ENCODE measurements at regions not wholly inside any gene's neighbourhood (a gene's known extent, or its start where the extent isn't known, plus 50 kb on each side); places are given as distances from the start of the nearest gene placed in this dataset.
"Not testable (repeated sequence)": the region's sequence is repeated elsewhere in the genome, so short reads cannot be mapped to it uniquely, and the experiment has no call there.

DNA sequence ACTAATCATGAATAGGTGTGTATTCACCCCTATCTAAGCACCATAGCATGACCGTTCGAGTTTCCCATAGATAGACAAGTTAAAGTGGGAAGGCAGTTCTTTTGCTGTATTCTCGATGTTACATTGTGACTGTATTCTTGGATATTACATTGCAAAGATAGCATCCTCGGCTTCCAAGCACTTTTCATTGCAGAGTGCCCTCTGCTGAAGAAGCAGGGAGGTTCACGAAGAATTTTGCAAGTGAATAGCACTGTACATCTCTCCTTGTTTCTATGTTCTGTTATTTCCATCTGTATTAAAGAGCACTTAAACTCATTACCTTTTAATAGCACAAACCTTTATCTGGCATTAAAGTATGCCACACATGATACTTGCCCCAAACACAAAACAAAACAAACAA is 426.7 kb upstream of the ARX start:
- DNase-seq: no peak

- DNase-seq: no peak
These were observed 417.5 kb upstream of the ARX start for GRCh38 chrX:25433307-25433706.

GRCh38 chrX:25432396-25432795 is 416.6 kb upstream of the ARX start:
- no peak for DNase-seq

GRCh38 chrX:25427873-25428555 is 412.2 kb upstream of the ARX start:
- DNase-seq: no peak

DNA sequence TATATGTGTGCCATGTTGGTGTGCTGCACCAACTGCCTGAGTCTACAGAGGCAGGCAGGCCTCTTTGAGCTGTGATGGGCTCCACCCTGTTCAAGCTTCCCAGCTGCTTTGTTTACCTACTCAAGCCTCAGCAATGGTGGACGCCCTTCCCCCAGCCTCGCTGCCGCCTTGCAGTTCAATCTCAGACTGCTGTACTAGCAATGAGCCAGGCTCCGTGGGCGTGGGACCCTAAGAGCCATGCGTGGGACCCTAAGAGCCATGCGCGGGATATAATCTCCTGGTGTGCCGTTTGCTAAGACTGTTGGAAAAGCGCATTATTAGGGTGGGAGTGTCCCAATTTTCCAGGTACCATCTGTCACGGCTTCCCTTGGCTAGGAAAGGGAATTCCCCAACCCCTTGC is 388.4 kb upstream of the ARX start:
- not testable (repeated sequence) for DNase-seq

- DNase-seq: no peak
These were observed 373.5 kb upstream of the ARX start for GRCh38 chrX:25389266-25389665.

DNA sequence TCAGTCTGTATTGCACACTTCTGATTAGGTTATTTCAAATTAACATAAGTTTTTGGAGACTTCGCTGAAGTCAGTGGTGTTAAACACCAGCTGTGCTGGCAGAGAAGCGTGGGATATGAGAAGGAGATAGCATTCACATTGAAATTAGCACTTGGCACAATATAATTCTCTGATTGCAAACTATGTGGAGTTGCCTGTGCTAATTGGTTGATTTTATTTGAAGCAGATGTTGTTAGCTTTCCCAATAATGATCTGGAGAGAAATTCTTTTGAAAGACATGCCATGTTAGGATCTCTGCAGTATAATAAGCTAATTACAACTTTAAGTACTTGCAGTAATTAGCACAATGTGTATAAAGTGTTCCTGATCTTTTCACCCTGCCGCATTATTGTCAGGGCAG is 367.4 kb upstream of the ARX start:
- no peak for DNase-seq

DNA sequence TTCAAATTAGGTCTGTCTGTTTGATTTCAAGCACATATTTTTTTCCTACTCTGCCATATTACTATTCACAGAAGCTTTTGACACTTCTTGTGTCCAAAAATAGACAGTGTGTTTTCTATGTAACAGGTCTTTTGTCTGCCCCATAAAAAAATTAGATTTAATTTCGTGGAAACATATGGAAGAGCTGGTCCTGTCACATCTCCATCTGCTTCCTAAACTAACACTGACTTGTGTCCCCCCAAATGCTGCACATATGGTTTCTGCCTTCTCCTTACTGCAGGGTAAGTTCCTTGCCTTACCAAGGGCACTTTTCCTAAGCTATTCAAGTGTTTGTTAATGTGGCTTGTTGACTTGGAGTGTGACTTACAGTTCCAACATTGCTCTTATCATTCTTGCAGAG is 340.7 kb upstream of the ARX start:
- DNase-seq: no peak

DNA sequence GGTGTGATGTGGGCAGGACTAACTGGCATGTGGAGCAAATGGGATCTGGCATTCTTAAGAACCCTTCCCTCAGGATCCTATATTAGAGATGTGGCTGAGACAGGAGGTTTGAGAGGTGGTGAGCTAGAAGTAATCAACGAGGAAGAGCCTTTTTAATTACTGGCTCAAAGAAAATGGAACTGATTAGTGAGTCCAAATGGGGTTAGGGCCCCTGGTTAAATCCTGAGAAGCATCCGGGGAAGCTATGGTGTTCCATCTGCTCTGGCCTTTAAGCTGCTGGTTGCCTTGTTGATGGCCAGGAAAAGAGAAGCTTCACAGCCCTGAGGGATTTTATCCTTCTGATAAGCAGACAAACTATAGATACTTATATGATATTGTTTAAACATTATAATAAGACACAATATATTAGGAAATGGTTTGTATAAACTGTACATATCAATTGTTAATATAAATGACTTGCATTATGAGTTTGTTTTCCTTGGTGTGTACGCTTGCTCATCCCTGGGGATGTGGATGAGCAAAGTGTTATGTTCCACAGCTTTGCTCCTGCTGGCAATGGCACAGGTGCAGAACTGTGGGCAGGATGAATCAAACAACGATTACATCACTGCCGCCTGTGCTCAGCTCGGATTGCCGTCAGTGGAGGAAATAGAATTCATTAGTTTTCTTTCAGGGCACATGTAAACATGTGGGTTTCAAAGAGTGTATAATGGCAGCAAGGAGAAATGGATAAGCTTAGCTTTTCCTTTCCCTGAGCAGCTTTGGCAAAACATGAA is 328.6 kb upstream of the ARX start:
- DNase-seq: no peak

- no peak for DNase-seq
These were observed 327.3 kb upstream of the ARX start for GRCh38 chrX:25343060-25343459.

DNA sequence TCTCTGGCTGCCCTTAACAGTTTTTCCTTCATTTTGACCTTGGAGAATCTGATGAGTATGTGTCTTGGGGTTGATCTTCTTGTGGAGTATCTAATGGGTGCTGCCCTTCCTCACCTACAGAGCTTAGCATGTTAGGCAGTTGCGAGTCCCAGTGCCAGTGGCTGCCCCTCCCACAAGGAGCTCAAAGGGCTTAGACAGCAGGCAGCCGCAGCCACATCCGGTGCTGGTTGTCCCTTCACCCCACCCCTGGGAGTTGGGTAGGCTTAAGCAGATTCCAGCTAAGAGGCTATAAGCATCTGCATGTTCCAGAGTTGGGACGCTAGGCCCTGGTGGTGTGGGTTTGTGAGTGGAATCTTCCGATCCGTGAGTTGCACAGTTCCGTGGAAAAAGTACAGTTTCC is 322.1 kb upstream of the ARX start:
- no peak for DNase-seq

- DNase-seq: no peak
These were observed 285.2 kb upstream of the ARX start for GRCh38 chrX:25300994-25301393.

- DNase-seq: no peak
These were observed 281.1 kb upstream of the ARX start for GRCh38 chrX:25296850-25297249.

DNA sequence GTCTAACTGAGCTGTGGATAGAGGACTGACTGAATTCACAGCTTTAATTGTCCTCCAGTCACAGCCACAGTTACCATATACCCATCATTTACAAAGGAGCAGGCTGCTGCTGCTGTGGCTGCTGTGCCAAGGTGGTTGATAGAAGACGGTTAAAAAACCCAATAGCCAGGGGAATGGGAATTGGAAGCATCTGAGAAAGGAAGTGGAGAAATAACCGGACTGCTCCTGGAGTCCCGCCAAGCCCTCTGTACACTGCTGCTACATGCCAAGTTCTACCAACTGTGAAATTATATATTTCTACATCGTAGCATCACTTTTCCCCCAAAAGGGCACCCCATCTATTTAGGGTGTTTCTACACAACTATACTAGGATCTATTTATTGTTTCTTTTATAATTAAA is 279.7 kb upstream of the ARX start:
- no peak for DNase-seq

DNA sequence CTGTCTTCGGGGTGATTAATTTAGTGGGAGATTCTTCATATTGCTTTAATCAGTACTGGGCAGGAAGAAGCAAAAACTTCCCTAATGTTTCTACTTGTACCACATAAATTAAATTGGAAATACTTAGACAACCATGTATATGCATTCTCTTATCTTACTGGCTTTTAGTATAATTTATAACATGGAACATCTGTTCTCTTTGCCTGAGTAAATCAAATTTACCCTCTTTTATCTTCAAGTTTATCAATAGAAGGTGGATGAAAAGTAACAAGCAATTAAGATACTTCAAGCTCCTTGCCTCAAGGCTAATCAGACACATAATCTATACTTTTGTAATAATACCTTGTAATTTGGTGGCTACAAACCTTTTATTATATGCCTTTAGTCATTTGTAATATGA is 274.4 kb upstream of the ARX start:
- no peak for DNase-seq

- no peak for DNase-seq
These were observed 272.9 kb upstream of the ARX start for GRCh38 chrX:25288676-25289075.

DNA sequence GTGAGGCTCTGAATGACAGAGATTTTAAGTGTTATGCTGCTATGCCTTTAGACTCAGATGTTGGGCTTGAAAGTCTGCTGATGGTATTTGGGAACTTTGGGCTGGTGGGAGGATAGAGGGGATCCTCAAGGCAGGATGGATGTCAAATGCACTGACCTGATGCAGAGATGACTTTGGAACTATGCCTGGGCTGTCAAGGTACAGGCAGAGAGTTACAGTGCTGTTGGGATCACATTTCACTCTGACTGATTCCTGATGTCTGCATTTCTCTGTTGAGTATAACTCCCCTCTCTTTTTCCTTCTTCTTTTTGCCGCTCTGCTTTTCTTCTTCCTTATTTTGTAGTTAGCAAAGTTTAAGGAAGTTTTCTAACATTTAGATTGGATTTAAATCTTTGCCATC is 271.8 kb upstream of the ARX start:
- no peak for DNase-seq

DNA sequence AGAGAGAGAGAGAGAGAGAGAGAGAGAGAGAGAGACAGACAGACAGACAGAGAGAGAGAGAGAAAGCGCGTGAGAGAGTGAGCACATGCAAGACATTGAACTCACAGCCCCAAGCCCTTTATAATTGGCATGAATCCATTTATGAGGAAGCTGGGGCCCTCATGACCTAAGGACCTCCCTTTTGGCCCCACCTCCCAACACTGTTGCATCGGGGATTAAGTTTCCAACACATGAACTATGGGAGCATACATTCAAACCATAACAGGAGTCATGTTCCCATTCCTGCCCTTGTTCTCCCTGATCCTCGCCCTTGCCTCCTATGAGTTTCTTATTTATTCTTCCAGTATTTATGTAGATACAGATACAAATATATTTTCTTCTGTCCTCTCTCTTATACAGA is 269.8 kb upstream of the ARX start:
- no peak for DNase-seq

- no peak for DNase-seq
These were observed 263.7 kb upstream of the ARX start for GRCh38 chrX:25279510-25279909.

- no peak for DNase-seq
These were observed 262.6 kb upstream of the ARX start for GRCh38 chrX:25278341-25278740.

DNA sequence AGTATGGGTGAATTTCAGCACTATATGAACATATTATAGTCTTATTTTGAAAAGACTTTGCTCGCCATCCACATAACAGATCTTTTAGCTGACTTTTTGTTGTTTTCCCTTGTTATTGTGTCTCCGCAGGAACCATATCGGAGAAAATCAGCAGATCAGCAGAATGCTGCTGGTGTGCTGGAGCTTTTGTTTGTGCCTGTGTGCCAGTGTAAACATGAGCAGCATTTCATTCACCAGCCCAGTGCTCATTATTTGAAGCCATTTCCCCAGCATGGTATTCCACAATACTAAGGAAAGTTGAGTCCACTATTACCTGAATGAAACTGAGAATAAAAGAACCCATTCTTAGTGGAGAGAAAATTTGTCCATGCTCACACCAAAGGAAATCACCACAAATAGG is 261.8 kb upstream of the ARX start:
- no peak for DNase-seq

DNA sequence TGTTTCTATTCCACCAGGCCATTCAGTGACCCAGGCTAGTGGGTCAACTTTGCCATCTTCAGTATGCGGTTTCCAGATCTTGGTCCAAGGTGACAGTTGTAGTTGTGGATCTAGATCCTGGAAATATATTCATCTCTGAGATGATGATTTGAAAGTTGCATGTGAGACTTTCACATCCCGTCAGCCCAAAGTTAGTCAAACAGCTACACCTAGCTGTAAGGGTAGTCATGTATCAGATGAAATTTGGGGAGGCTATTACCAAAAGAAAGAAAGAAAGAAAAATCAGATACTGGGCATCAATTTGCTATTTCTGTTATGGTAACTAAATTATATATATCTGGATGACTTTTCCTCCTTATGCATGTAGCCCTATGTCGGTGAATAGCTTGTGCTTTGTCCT is 259.4 kb upstream of the ARX start:
- no peak for DNase-seq

- no peak for DNase-seq
These were observed 225.7 kb upstream of the ARX start for GRCh38 chrX:25241461-25241860.

GRCh38 chrX:25226151-25226550 is 210.4 kb upstream of the ARX start:
- no peak for DNase-seq

- no peak for DNase-seq
These were observed 203.7 kb upstream of the ARX start for GRCh38 chrX:25219480-25219879.

Data from suppressor macrophage treated with lipopolysaccharide for 4 hours (primary cell).